LNCAP (cell line): ENCODE measurements at regions not wholly inside any gene's neighbourhood (a gene's known extent, or its start where the extent isn't known, plus 50 kb on each side); places are given as distances from the start of the nearest gene placed in this dataset.

Experiments used
- TF ChIP-seq, protein P1 (sequence below): fragments of 450-650 bp; IDR thresholded peaks from 2 replicates; pipeline ENCODE4 v1.5.1; 2017; ENCODE audit warnings: mild to moderate bottlenecking

- TF ChIP-seq, protein P1, sequence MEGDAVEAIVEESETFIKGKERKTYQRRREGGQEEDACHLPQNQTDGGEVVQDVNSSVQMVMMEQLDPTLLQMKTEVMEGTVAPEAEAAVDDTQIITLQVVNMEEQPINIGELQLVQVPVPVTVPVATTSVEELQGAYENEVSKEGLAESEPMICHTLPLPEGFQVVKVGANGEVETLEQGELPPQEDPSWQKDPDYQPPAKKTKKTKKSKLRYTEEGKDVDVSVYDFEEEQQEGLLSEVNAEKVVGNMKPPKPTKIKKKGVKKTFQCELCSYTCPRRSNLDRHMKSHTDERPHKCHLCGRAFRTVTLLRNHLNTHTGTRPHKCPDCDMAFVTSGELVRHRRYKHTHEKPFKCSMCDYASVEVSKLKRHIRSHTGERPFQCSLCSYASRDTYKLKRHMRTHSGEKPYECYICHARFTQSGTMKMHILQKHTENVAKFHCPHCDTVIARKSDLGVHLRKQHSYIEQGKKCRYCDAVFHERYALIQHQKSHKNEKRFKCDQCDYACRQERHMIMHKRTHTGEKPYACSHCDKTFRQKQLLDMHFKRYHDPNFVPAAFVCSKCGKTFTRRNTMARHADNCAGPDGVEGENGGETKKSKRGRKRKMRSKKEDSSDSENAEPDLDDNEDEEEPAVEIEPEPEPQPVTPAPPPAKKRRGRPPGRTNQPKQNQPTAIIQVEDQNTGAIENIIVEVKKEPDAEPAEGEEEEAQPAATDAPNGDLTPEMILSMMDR, result no peak
These were observed 92.3 kb upstream of the FHIT start for GRCh38 chr3:61343543-61343942.

- TF ChIP-seq, protein P1, result no peak
These were observed 93.8 kb upstream of the FHIT start for GRCh38 chr3:61345020-61345419.

DNA sequence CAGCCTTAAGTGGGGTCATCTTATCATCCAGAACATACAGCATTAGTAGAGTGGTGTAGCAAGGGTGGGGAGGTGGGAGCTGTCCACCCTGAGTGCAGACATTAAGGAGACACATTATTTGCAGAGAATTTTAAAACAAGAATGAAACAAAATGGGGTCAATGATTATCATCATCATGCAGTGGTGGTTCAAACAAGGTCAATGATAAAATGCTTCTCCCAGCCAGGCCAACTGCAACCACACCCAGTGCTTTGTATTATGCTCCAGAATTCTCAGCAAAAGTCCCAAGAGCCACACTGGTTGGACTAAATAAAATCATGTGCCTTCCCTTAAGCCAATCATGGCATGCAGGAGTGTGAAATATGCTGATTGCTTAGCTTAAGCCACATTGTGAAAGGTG lies 96.7 kb upstream of the FHIT start:
- TF ChIP-seq, protein P1, result no peak

- TF ChIP-seq, protein P1, result no peak
These were observed 98.5 kb upstream of the FHIT start for GRCh38 chr3:61349717-61350116.

- TF ChIP-seq, protein P1, result no peak
These were observed 99.6 kb upstream of the FHIT start for GRCh38 chr3:61350782-61351309.

GRCh38 chr3:61352306-61352705 lies 101.1 kb upstream of the FHIT start:
- TF ChIP-seq, protein P1, result no peak

DNA sequence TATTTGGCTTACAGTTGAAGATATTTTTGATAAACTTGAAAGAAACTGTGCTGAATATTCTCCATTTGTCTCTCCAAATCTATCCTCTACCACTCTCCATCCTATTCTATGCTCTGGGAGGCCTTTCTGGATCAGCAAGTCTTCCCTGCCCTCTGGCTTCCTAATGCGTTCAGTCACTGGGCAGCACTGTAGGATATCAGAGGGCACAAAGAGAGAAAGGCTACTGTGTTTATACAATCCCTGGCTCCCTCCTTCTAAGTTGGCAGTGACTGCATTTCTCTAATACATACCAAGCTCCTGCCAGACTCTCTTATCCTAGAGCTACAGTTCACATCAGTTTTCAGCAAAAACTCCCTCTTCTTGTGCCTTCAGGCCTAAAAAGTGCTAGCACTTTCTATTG lies 102.1 kb upstream of the FHIT start:
- TF ChIP-seq, protein P1, result no peak

GRCh38 chr3:61354604-61355003 lies 103.4 kb upstream of the FHIT start:
- TF ChIP-seq, protein P1, result no peak
